OCI-LY3 (cell line): ENCODE measurements at regions not wholly inside any gene's neighbourhood (a gene's known extent, or its start where the extent isn't known, plus 50 kb on each side); places are given as distances from the start of the nearest gene placed in this dataset.

ENCODE experiments used
- H2AFZ ChIP-seq: fragments of 200-600, 300-600 bp; shearing (Covaris generic); 2 replicates; pipeline ENCODE4 v1.6.0; 2014; ENCODE audit warnings: antibody characterized with exemption, low read depth, low read length
- H3K27ac ChIP-seq: fragments of 200-600, 300-600 bp; sonication (generic); 2 replicates; pipeline ENCODE4 v1.5.1; 2014; ENCODE audit warnings: mild to moderate bottlenecking, low read length, moderate library complexity, mixed read lengths
- H3K27me3 ChIP-seq: fragments of 200-600, 300-600 bp; sonication (generic); 2 replicates; pipeline ENCODE4 v1.6.1; 2014; ENCODE audit warnings: low read depth, low read length, mixed read lengths
- H3K36me3 ChIP-seq: fragments of 200-600, 300-600 bp; sonication (generic); replicated peaks from 2 replicates; pipeline ENCODE3; 2014; ENCODE audit warnings: low read depth, low read length, mixed read lengths
- H3K4me1 ChIP-seq: fragments of 300-600, 200-600 bp; sonication (generic); 2 replicates; pipeline ENCODE4 v1.6.1; 2014; ENCODE audit warnings: low read length, mixed read lengths
- H3K4me2 ChIP-seq: fragments of 200-600, 300-600 bp; sonication (generic); 2 replicates; pipeline ENCODE4 v1.6.1; 2014; ENCODE audit warnings: low read length, mixed read lengths
- H3K4me3 ChIP-seq: fragments of 300-600, 200-600 bp; sonication (generic); 2 replicates; pipeline ENCODE4 v1.5.1; 2014; ENCODE audit warnings: antibody characterized with exemption, mild to moderate bottlenecking, low read length, moderate library complexity
- H3K79me2 ChIP-seq: fragments of 300-600, 200-600 bp; shearing (Covaris generic); 2 replicates; pipeline ENCODE4 v1.6.1; 2014; ENCODE audit warnings: mild to moderate bottlenecking, low read length, mixed read lengths
- H3K9ac ChIP-seq: fragments of 300-600, 200-600 bp; shearing (Covaris generic); 2 replicates; pipeline ENCODE4 v1.6.0; 2014; ENCODE audit warnings: mild to moderate bottlenecking, low read length, moderate library complexity
- H3K9me3 ChIP-seq: fragments of 200-600, 300-600 bp; shearing (Covaris generic); 2 replicates; pipeline ENCODE4 v1.6.1; 2014; ENCODE audit warnings: low read length, mixed read lengths; ENCODE audit not compliant: insufficient read depth
- H4K20me1 ChIP-seq: fragments of 200-600, 300-600 bp; sonication (generic); 2 replicates; pipeline ENCODE4 v1.6.1; 2016; ENCODE audit warnings: low read length, mixed read lengths; ENCODE audit not compliant: insufficient read depth
- CTCF ChIP-seq: fragments of 200-600, 300-600 bp; sonication (generic); IDR thresholded peaks from 2 replicates; pipeline ENCODE4 v1.5.1; 2014; ENCODE audit warnings: antibody characterized with exemption, low read length, low read depth
- EZH2phosphoT487 ChIP-seq: fragments of 200-600 bp; shearing (Covaris generic); IDR thresholded peaks from 2 replicates; pipeline ENCODE4 v1.6.1; 2018; ENCODE audit warnings: antibody characterized with exemption, mixed run types, low read depth

GRCh38 chr18:24840640-24841039 is 380.2 kb downstream of the HRH4 start:
- Histone ChIP-seq H3K4me2 (no peak overlapping the region), H2AFZ (no peak overlapping the region), H3K36me3 (no peaks in the 10 kb centered on the region), H3K79me2 (no peaks in the 10 kb centered on the region), H3K4me3 (no peak overlapping the region), H3K4me1 (no peaks in the 10 kb centered on the region), H3K27me3 (no peaks in the 10 kb centered on the region), H3K27ac (no peak overlapping the region), H4K20me1 (no peaks in the 10 kb centered on the region), H3K9ac (no peak overlapping the region), H3K9me3 (no peaks in the 10 kb centered on the region)
- TF ChIP-seq CTCF = no peak
- TF ChIP-seq EZH2phosphoT487 = no peak

- Histone ChIP-seq H3K4me2 (no peak overlapping the region), H3K27me3 (no peaks in the 10 kb centered on the region), H3K79me2 (no peaks in the 10 kb centered on the region), H3K9me3 (no peaks in the 10 kb centered on the region), H3K27ac (no peak overlapping the region), H3K36me3 (no peaks in the 10 kb centered on the region), H4K20me1 (no peaks in the 10 kb centered on the region), H2AFZ (no peak overlapping the region), H3K4me1 (no peaks in the 10 kb centered on the region), H3K4me3 (no peak overlapping the region), H3K9ac (no peak overlapping the region)
- no peak for TF ChIP-seq EZH2phosphoT487
- TF ChIP-seq CTCF = no peak
Observed at GRCh38 chr18:24841536-24841935, 381.1 kb downstream of the HRH4 start.

DNA sequence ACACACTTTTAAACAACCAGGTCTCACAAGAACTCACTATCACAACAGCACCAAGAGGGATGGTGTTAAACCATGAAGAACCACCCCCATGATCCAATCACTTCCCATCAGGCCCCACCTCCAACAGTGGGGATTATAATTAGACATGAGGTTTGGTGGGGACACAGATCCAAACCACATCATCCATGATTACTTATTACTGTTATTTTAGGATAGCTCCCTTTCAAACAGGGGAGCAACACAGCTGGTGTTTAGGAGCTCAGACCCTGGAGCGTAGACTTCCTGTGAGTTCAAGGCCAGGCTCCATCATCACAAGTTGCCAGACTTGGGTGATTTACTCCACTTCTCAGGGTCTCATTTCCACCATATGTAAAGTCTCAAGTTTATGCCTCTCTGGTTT is 382.7 kb downstream of the HRH4 start:
- H3K4me2 ChIP-seq = no peak overlapping the region
- no peaks in the 10 kb centered on the region for H3K79me2 ChIP-seq
- no peak overlapping the region for H3K9ac ChIP-seq
- TF ChIP-seq CTCF (no peak), EZH2phosphoT487 (no peak)
- no peak overlapping the region for H3K4me3 ChIP-seq
- H3K36me3 ChIP-seq = no peaks in the 10 kb centered on the region
- H2AFZ ChIP-seq = no peak overlapping the region
- no peaks in the 10 kb centered on the region for H4K20me1 ChIP-seq
- H3K27me3 ChIP-seq = no peaks in the 10 kb centered on the region
- H3K4me1 ChIP-seq = no peaks in the 10 kb centered on the region
- no peaks in the 10 kb centered on the region for H3K9me3 ChIP-seq
- no peak overlapping the region for H3K27ac ChIP-seq

DNA sequence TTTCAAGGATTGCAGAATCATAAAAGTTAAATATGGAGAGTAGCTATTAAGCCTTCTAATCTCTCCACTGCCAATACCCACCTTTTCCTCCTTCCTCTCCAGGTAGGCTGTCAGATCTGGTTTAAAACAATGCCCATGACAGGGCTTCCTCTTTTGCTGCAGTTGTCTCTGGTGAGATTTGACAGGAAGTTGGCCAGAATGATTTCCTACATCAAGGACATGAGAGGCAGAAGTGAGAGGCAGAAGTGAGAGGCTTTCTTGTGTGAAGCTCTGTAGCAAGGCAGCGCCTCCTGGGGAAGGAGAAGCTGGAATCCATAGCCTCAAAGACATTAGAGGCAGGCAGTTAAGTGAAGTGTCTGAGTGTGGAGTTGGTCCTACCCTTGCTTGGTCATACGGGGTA is 385.7 kb downstream of the HRH4 start:
- no peak overlapping the region for H2AFZ ChIP-seq
- H3K79me2 ChIP-seq = no peaks in the 10 kb centered on the region
- no peaks in the 10 kb centered on the region for H3K9me3 ChIP-seq
- no peak overlapping the region for H3K27ac ChIP-seq
- H3K9ac ChIP-seq = no peak overlapping the region
- no peaks in the 10 kb centered on the region for H3K36me3 ChIP-seq
- H3K4me1 ChIP-seq = no peaks in the 10 kb centered on the region
- no peaks in the 10 kb centered on the region for H4K20me1 ChIP-seq
- no peak overlapping the region for H3K4me3 ChIP-seq
- TF ChIP-seq CTCF = no peak
- H3K27me3 ChIP-seq = peaks cover 3% of the 10 kb centered on the region; the same call in 1 of the 2 replicates
- no peak overlapping the region for H3K4me2 ChIP-seq
